HEK293T (cell line): ENCODE measurements at regions not wholly inside any gene's neighbourhood (a gene's known extent, or its start where the extent isn't known, plus 50 kb on each side); places are given as distances from the start of the nearest gene placed in this dataset.
"Not testable (repeated sequence)": the region's sequence is repeated elsewhere in the genome, so short reads cannot be mapped to it uniquely, and the experiment has no call there.

ENCODE experiments used
- CTCF ChIA-PET: fragments of 350-600 bp; formaldehyde crosslinking; extraction: SDS; loops from one replicate; lab custom pipeline; 2021; ENCODE audit warnings: antibody characterized with exemption, inconsistent platforms; lab: Yijun Ruan, JAX
- POLR2A ChIA-PET: fragments of 350-600 bp; formaldehyde crosslinking; extraction: SDS; loops from one replicate; lab custom pipeline; 2020; ENCODE audit warnings: antibody characterized with exemption, inconsistent platforms; lab: Yijun Ruan, JAX
- DNase-seq: peaks from one replicate; pipeline ENCODE4 v3.0.0; 2012; ENCODE audit warnings: mixed read lengths; ENCODE audit errors: extremely low spot score
- ARNT ChIP-seq: fragments of 450-650 bp; IDR thresholded peaks from 2 replicates; pipeline ENCODE4 v1.6.1; 2017; ENCODE audit warnings: mild to moderate bottlenecking
- BHLHE40 ChIP-seq: fragments of 450-650 bp; IDR thresholded peaks from 2 replicates; pipeline ENCODE4 v1.6.1; 2016; ENCODE audit warnings: mild to moderate bottlenecking, moderate library complexity, borderline replicate concordance
- CTBP1 ChIP-seq: fragments of 450-650 bp; IDR thresholded peaks from 2 replicates; pipeline ENCODE4 v1.6.1; 2016; ENCODE audit warnings: borderline replicate concordance
- ELF4 ChIP-seq: fragments of 450-650 bp; IDR thresholded peaks from 2 replicates; pipeline ENCODE4 v1.6.1; 2017; ENCODE audit warnings: antibody characterized with exemption
- FOXA1 ChIP-seq: fragments of 450-650 bp; IDR thresholded peaks from 2 replicates; pipeline ENCODE4 v1.6.1; 2016; ENCODE audit warnings: mild to moderate bottlenecking
- FOXK2 ChIP-seq: fragments of 450-650 bp; IDR thresholded peaks from 2 replicates; pipeline ENCODE4 v1.6.1; 2016; ENCODE audit warnings: mild to moderate bottlenecking
- FOXM1 ChIP-seq: fragments of 450-650 bp; IDR thresholded peaks from 2 replicates; pipeline ENCODE4 v1.6.1; 2017; ENCODE audit warnings: mild to moderate bottlenecking, borderline replicate concordance
- HDGF ChIP-seq: fragments of 450-650 bp; IDR thresholded peaks from 2 replicates; pipeline ENCODE4 v1.6.1; 2017; ENCODE audit warnings: antibody characterized with exemption, borderline replicate concordance
- L3MBTL2 ChIP-seq: fragments of 450-650 bp; conservative IDR thresholded peaks from 2 replicates; pipeline ENCODE4 v1.6.1; 2016; ENCODE audit warnings: mild to moderate bottlenecking
- LEF1 ChIP-seq: fragments of 450-650 bp; IDR thresholded peaks from 2 replicates; pipeline ENCODE4 v1.6.1; 2017; ENCODE audit warnings: mild to moderate bottlenecking, borderline replicate concordance
- NFRKB ChIP-seq: fragments of 450-650 bp; IDR thresholded peaks from 2 replicates; pipeline ENCODE4 v1.6.1; 2016; ENCODE audit warnings: mild to moderate bottlenecking, moderate library complexity
- SP1 ChIP-seq: fragments of 450-650 bp; IDR thresholded peaks from 2 replicates; pipeline ENCODE4 v1.6.1; 2017
- SUZ12 ChIP-seq: fragments of 450-650 bp; IDR thresholded peaks from 2 replicates; pipeline ENCODE4 v1.6.1; 2016; ENCODE audit warnings: mild to moderate bottlenecking
- TARDBP ChIP-seq: fragments of 450-650 bp; IDR thresholded peaks from 2 replicates; pipeline ENCODE4 v1.6.1; 2016
- ZNF384 ChIP-seq: fragments of 450-650 bp; IDR thresholded peaks from 2 replicates; pipeline ENCODE4 v1.6.1; 2016
- TF ChIP-seq, protein P1 (sequence below): fragments of 450-650 bp; IDR thresholded peaks from 2 replicates; pipeline ENCODE4 v1.6.1; 2016

DNA sequence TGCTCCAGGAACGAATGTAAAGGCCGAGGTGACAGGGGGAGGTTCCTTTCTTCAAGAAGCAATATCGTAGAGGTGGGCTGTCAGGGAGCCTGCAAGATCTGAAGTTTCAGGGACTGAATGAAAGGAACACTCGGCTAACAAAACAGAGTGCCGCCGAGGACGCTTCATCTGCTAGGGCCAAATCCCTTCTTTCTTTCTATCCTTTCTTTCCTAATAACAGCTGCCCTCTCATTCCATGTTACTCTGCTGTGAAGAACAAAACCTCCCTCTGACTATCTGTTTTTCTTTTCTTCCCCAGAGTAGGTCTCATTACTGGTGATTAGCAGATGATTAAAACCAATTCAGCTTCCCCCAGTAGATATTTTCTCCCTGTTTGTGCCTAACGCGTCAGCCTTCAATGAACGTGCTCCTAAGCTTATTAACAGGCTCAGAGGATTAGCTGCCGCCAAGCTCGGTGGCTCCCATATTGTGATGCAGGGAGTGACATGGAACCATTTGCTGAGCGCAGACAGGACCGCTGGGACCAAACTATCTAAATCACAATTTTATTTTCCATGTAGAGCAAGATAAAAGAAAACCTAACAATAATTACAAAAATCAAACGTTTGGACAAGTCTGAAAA, 414.6 kb downstream of the TMEM182 start:
- DNase-seq, result no peak
- CTCF ChIA-PET, result no interaction called here
- POLR2A ChIA-PET, result no interaction called here
- TF ChIP-seq FOXM1, result no peak
- no peak for TF ChIP-seq LEF1
- TF ChIP-seq FOXK2, result no peak
- TF ChIP-seq ARNT, result no peak
- TF ChIP-seq SUZ12, result no peak
- TF ChIP-seq TARDBP, result no peak
- no peak for TF ChIP-seq CTBP1
- TF ChIP-seq BHLHE40, result no peak
- TF ChIP-seq L3MBTL2, result no peak
- no peak for TF ChIP-seq SP1
- TF ChIP-seq, protein P1, sequence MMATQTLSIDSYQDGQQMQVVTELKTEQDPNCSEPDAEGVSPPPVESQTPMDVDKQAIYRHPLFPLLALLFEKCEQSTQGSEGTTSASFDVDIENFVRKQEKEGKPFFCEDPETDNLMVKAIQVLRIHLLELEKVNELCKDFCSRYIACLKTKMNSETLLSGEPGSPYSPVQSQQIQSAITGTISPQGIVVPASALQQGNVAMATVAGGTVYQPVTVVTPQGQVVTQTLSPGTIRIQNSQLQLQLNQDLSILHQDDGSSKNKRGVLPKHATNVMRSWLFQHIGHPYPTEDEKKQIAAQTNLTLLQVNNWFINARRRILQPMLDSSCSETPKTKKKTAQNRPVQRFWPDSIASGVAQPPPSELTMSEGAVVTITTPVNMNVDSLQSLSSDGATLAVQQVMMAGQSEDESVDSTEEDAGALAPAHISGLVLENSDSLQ, result no peak
- no peak for TF ChIP-seq HDGF
- no peak for TF ChIP-seq ELF4
- no peak for TF ChIP-seq FOXA1
- no peak for TF ChIP-seq ZNF384
- no peak for TF ChIP-seq NFRKB

DNA sequence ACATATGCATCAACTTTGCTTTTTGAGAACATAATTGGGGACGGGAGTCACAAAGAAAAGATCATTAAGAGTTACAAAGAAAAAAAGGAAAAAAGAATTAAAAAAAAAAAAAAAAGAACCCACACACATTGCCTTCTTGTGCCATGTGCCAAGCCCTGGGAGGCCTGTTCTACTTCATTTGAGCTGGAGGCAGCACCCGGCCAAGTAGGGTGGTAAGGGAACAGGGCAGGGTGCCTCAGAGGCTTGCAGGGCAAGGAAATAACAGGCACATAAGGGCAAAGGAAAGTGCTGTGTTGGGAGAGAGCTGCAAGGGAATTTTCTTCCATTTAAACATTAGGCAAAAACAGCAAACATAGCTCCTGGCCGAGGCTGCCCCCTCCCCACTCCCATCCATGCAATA, 418.0 kb downstream of the TMEM182 start:
- ChIA-PET POLR2A (interaction anchor here (1.0 kb wide), 1 partner anchor 14 kb away, joined by 3 read pairs; no protein-coding TSS in a partner anchor), CTCF (interaction anchor here (0.6 kb wide), 1 partner anchor 49 kb away, joined by 4 read pairs; no protein-coding TSS in a partner anchor)
- TF ChIP-seq ZNF384 (no peak), FOXK2 (no peak)
- DNase-seq, result no peak

DNA sequence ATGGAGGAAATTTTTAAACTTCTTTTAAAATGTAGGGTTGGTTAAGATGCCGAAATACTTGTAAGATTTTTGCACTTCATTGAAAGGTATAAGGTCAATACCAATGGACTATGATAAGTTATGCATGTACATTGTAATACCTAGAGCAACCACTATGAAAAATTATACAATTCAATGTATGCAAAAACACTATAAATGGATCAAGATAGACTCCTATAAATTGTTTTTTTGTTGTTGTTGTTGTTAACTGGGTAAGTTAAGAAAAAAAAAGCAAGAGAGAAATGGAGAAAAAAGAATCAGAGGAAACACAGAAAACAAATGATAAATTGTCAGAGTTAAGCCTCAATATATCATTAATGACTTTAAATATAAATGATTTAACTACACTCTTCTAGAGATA, 421.2 kb downstream of the TMEM182 start:
- ChIA-PET CTCF (no interaction called here), POLR2A (no interaction called here)
- TF ChIP-seq BHLHE40 (no peak), TARDBP (no peak), ZNF384 (no peak), SUZ12 (no peak), SP1 (no peak), HDGF (no peak), CTBP1 (no peak), NFRKB (no peak), FOXK2 (no peak), LEF1 (no peak), ELF4 (no peak), FOXM1 (no peak), L3MBTL2 (no peak), ARNT (no peak)
- TF ChIP-seq, protein P1, result no peak
- no peak for DNase-seq

DNA sequence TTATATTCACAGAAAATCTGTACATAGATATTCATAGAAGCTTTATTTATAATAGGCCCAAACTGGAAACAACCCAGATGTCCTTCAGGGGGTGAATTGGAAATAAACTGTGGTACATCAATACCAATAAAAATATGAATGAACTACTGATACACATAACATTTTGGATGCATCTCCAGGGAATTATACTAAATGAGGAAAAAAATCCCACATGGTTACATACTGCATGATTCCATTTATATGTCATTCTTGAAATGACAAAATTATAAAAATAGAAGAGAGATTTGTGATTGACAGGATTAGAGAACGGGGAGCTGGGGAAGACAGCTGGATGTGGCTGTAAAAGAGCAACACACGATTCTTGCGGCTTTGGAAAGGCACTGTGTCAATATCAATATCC, 435.0 kb downstream of the TMEM182 start:
- DNase-seq, result no peak
- ChIA-PET CTCF (no interaction called here), POLR2A (no interaction called here)
- TF ChIP-seq ZNF384 (no peak), SP1 (no peak), BHLHE40 (no peak), L3MBTL2 (no peak), HDGF (no peak), TARDBP (no peak), ELF4 (no peak), LEF1 (no peak), FOXM1 (no peak), FOXA1 (no peak)
- TF ChIP-seq, protein P1, result no peak

DNA sequence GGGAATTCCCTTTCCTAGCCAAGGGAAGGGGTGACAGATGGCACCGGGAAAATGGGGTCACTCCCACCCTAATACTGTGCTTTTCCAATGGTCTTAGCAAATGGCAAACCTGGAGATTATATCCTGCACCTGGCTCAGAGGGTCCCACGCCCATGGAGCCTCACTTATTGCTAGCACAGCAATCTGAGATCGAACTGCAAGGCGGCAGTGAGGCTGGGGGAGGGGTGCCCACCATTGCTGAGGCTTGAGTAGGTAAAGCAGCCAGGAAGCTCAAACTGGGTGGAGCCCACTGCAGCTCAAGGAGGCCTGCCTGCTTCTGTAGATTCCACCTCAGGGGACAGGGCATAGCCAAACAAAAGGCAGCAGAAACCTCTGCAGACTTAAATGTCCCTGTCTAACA, 438.9 kb downstream of the TMEM182 start:
- CTCF ChIA-PET, POLR2A ChIA-PET, DNase-seq: not testable (repeated sequence)

DNA sequence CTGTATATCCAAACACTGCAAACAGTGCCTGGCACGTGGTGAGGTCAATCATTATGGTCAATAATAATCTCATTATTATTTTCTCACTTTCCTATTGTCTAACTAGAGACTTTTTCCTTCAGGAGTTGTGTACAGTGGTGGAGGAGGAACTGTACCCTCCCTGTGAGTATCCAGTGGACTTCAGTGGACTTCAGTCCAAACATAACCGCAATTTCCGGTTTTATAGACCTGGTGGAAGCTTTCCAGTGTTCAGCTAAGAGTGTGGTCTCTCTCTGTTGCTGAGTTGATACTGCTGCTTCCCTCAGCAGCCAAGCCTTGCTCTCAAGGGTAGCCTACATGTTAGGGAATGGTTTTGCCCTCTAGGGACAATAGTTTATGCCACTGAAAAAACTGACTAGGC, 447.1 kb downstream of the TMEM182 start:
- ChIA-PET CTCF (no interaction called here), POLR2A (no interaction called here)
- TF ChIP-seq FOXM1, result no peak
- no peak for TF ChIP-seq SP1
- no peak for DNase-seq

DNA sequence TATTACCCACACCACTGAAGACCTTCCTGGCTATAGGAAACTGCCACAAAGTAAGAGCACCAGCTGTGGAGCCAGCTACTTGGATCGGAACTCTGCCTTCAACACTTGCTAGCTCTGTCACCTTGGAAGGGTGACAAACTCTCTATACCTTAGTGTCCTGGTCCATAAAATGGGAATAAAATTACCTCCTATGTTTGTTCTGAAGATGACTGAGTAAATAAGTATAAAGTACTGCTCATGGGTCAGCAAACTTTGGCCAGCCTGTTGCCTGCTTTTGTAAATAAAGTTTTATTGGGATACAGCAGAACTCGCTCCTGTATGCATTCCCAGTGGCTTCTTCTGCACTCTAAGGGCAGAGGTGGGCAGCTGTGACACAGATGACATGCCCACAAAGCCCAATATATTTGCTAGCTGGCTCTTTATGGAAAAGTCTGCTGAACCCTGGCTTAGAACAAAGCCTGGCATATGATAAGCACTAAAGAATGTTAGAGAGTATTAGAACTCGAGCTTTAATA, 451.3 kb downstream of the TMEM182 start:
- POLR2A ChIA-PET, result no interaction called here
- CTCF ChIA-PET, result no interaction called here
- TF ChIP-seq HDGF (no peak), TARDBP (no peak), L3MBTL2 (no peak), FOXA1 (no peak), ZNF384 (no peak), FOXK2 (no peak), SUZ12 (no peak), NFRKB (no peak), BHLHE40 (no peak), CTBP1 (no peak), LEF1 (no peak), SP1 (no peak), ELF4 (no peak), ARNT (no peak)
- TF ChIP-seq, protein P1, result no peak
- DNase-seq, result no peak
